GM12878 (cell line): ENCODE measurements at regions not wholly inside any gene's neighbourhood (a gene's known extent, or its start where the extent isn't known, plus 50 kb on each side); places are given as distances from the start of the nearest gene placed in this dataset.

ENCODE experiments used
- ATAC-seq: fragments of 200-7000 bp; cut with Tn5 transposase; 3 replicates; pipeline ENCODE4 v1.9.1; 2020; ENCODE audit warnings: mild to moderate bottlenecking, moderate library complexity
- BruUV-seq: library from RNA; stranded (reverse); fragments of 400-500 nt; replicated peaks from 2 replicates; lab custom pipeline; 2021; lab: Mats Ljungman, UMichigan
- CTCF ChIA-PET: fragments of 300-600 bp; sonication (Branson Sonifier 250); formaldehyde crosslinking; extraction: SDS; loops from one replicate; lab custom pipeline; 2021; ENCODE audit warnings: inconsistent platforms; lab: Yijun Ruan, JAX
- POLR2A ChIA-PET: fragments of 350-600 bp; formaldehyde crosslinking; extraction: SDS; loops from one replicate; lab custom pipeline; 2021; ENCODE audit warnings: inconsistent platforms; lab: Charles Lee
- RAD21 ChIA-PET: fragments of 300-600 bp; sonication (Branson Sonifier 250); formaldehyde crosslinking; loops from one replicate; lab custom pipeline; 2023; ENCODE audit warnings: antibody characterized with exemption; ENCODE audit not compliant: unreplicated experiment; lab: Charles Lee
- SMC1A ChIA-PET: fragments of 300-600 bp; sonication (Branson Sonifier 250); formaldehyde crosslinking; loops from one replicate; lab custom pipeline; 2023; ENCODE audit not compliant: unreplicated experiment, uncharacterized antibody; lab: Charles Lee
- DNase-seq: peaks from one replicate; pipeline ENCODE4 v3.0.0-alpha.2; 2011; ENCODE audit warnings: low read depth, low spot score
- FAIRE-seq: peaks from 3 replicates; lab custom pipeline; 2011; peaks lifted over from hg19 to GRCh38; lab: Jason Lieb, UNC
- H2AFZ ChIP-seq: 2 replicates; pipeline ENCODE4 v1.6.0; 2011; ENCODE audit warnings: low read depth, low read length, control low read depth; ENCODE audit not compliant: control insufficient read depth
- H3K27ac ChIP-seq: 2 replicates; pipeline ENCODE4 v1.5.1; 2011; ENCODE audit warnings: control low read depth; ENCODE audit not compliant: control insufficient read depth, insufficient read depth
- H3K27me3 ChIP-seq, 2 experiments: replicated peaks in 1 of 2; 2 replicates each; pipeline versions ENCODE4 v1.6.0 to v1.6.1; 2011; ENCODE audit warnings: low read length in 1 of 2; ENCODE audit not compliant: control insufficient read depth in 2 of 2, insufficient read depth in 2 of 2
- H3K36me3 ChIP-seq, 2 experiments: 2 replicates each; pipeline ENCODE4 v1.5.1; 2011; ENCODE audit warnings: low read length in 1 of 2; ENCODE audit not compliant: control insufficient read depth in 2 of 2, insufficient read depth in 2 of 2
- H3K4me1 ChIP-seq: 2 replicates; pipeline ENCODE4 v1.6.1; 2011; ENCODE audit warnings: mild to moderate bottlenecking, low read length, moderate library complexity, mixed read lengths; ENCODE audit not compliant: control insufficient read depth, insufficient read depth
- H3K4me2 ChIP-seq: 2 replicates; pipeline ENCODE4 v1.6.0; 2011; ENCODE audit warnings: control low read depth; ENCODE audit not compliant: control insufficient read depth, insufficient read depth
- H3K4me3 ChIP-seq: fragments of 200-600 bp; sonication (generic); 2 replicates; pipeline ENCODE4 v1.5.1; 2016
- H3K79me2 ChIP-seq: 2 replicates; pipeline ENCODE4 v1.6.0; 2011; ENCODE audit warnings: low read length; ENCODE audit not compliant: control insufficient read depth, insufficient read depth
- H3K9ac ChIP-seq: 2 replicates; pipeline ENCODE4 v1.8.0; 2011; ENCODE audit warnings: low read length, control low read depth, mixed read lengths; ENCODE audit not compliant: control insufficient read depth, insufficient read depth
- H3K9me3 ChIP-seq: replicated peaks from 3 replicates; pipeline ENCODE4 v1.5.1; 2011; ENCODE audit warnings: mild to moderate bottlenecking, low read length; ENCODE audit not compliant: control insufficient read depth, insufficient read depth
- H4K20me1 ChIP-seq: 2 replicates; pipeline ENCODE4 v1.6.0; 2011; ENCODE audit not compliant: control insufficient read depth, insufficient read depth
- DPF2 ChIP-seq: fragments of 450-650 bp; IDR thresholded peaks from 2 replicates; pipeline ENCODE4 v1.6.1; 2017; ENCODE audit warnings: mild to moderate bottlenecking
- ETV6 ChIP-seq, 2 experiments: fragments of 450-650 bp in 1 of 2; IDR thresholded peaks in 1 of 2; conservative IDR thresholded peaks in 1 of 2; 2 replicates each; pipeline ENCODE4 v1.6.1; 2014; ENCODE audit warnings: antibody characterized with exemption in 1 of 2, borderline replicate concordance in 1 of 2, low read depth in 1 of 2, mild to moderate bottlenecking in 1 of 2, moderate library complexity in 1 of 2
- IKZF2 ChIP-seq, 2 experiments: fragments of 450-650 bp; IDR thresholded peaks; 2 replicates each; pipeline ENCODE4 v1.6.1; 2017; ENCODE audit warnings: mild to moderate bottlenecking in 2 of 2, moderate library complexity in 2 of 2
- NFYB ChIP-seq: IDR thresholded peaks from 2 replicates; pipeline ENCODE4 v1.6.1; 2011; ENCODE audit warnings: low read depth, mild to moderate bottlenecking, low read length, improper control_type of control experiment, moderate library complexity; ENCODE audit not compliant: insufficient read depth
- NR2C2 ChIP-seq: IDR thresholded peaks from 2 replicates; pipeline ENCODE4 v1.6.1; 2011; ENCODE audit warnings: borderline replicate concordance, low read depth; ENCODE audit not compliant: control insufficient read depth, insufficient read length
- POLR2AphosphoS2 ChIP-seq: IDR thresholded peaks from 2 replicates; pipeline ENCODE4 v1.6.1; 2011; ENCODE audit warnings: low read depth, mild to moderate bottlenecking, low read length, improper control_type of control experiment, moderate library complexity
- POLR2AphosphoS5 ChIP-seq: IDR thresholded peaks from 2 replicates; pipeline ENCODE4 v1.6.1; 2011; ENCODE audit warnings: mild to moderate bottlenecking, low read length, inconsistent platforms
- SPI1 ChIP-seq: IDR thresholded peaks from 2 replicates; pipeline ENCODE4 v1.6.1; 2011; ENCODE audit warnings: low read depth, mild to moderate bottlenecking, low read length, moderate library complexity, borderline replicate concordance; ENCODE audit not compliant: insufficient read depth
- ZNF592 ChIP-seq: fragments of 450-650 bp; IDR thresholded peaks from 2 replicates; pipeline ENCODE4 v1.6.1; 2017; ENCODE audit warnings: mild to moderate bottlenecking, moderate library complexity
- WGBS: methylation state at CpG from one replicate; pipeline ENCODE4 v1.1.6; 2016; ENCODE audit warnings: low lambda C conversion rate; ENCODE audit not compliant: insufficient replicate concordance, insufficient coverage; ENCODE audit errors: missing lambda C conversion rate; 5-methylcytosine and 5-hydroxymethylcytosine counted together
- in situ Hi-C: fragments of 300-500 bp; cut with MboI; formaldehyde crosslinking; loops from 9 replicates; pipeline ENCODE4 v1.14.3; 2018; ENCODE audit warnings: mixed read lengths
- intact Hi-C: fragments of 100-400 bp; cut with micrococcal nuclease; formaldehyde crosslinking; loops from one replicate; pipeline ENCODE4 v1.14.2; 2022; ENCODE audit not compliant: unreplicated experiment

DNA sequence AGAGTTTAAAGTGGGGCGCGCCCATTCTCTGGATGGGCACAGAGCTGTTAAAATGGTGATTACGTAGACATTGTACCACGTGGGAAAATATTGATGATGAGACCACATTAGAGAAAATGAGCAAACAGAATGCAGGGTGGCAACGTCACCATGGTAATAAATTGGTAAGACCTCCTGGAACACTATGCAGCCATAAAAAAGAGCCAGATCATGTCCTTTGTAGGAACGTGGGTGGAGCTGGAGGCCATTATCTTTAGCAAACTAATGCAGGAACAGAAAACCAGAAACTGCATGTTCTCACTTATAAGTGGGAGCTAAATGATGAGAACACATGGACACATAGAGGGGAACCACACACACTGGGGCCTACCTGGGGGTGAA is 53.5 kb upstream of the CLDN14 start:
- Histone ChIP-seq H3K4me3 (no peak overlapping the region), H3K36me3 (no peaks in the 10 kb centered on the region), H3K4me1 (peaks cover 37% of the 10 kb centered on the region), H2AFZ (no peak overlapping the region), H3K9ac (no peak overlapping the region), H3K4me2 (no peak overlapping the region), H3K79me2 (peaks cover 19% of the 10 kb centered on the region), H3K27me3 (no peaks in the 10 kb centered on the region), H4K20me1 (no peaks in the 10 kb centered on the region), H3K9me3 (no peaks in the 10 kb centered on the region; the same call in 2 of the 3 replicates), H3K27ac (peak overlapping the region; percentile 90; the same call in 1 of the 2 replicates)
- intact Hi-C loops = no loop called here
- SMC1A ChIA-PET = interaction anchor here (0.8 to 7.3 kb wide), 4 partner anchors 17 to 104 kb away, joined by 3 to 231 read pairs (median 66); no protein-coding TSS in a partner anchor
- RAD21 ChIA-PET = interaction anchor here (1.2 to 6.6 kb wide), 4 partner anchors 17 to 111 kb away, joined by 3 to 189 read pairs (median 13); no protein-coding TSS in a partner anchor
- CTCF ChIA-PET = interaction anchor here (0.9 to 5.6 kb wide), 5 partner anchors 12 to 28 kb away, joined by 4 to 67 read pairs (median 7); no protein-coding TSS in a partner anchor
- in situ Hi-C loops = no loop called here
- ATAC-seq (no peak), DNase-seq (no peak), FAIRE-seq (no peak)
- TF ChIP-seq NFYB = no peak
- no peak for TF ChIP-seq ETV6 (conservative IDR thresholded peaks at IDR 0.05 in 1 of 2, IDR thresholded peaks at IDR 0.05 in 1 of 2; ENCODE audit: borderline replicate concordance in 1 of 2, low read depth in 1 of 2)
- 81% methylated on average over 6 of the region's 6 CpGs for WGBS
- POLR2A ChIA-PET = interaction anchor here (0.9 to 6.6 kb wide), 3 partner anchors 17 to 28 kb away, joined by 3 to 146 read pairs (median 5); no protein-coding TSS in a partner anchor
- no TSS peak for BruUV-seq

- H3K27me3 ChIP-seq = no peaks in the 10 kb centered on the region
- H3K9ac ChIP-seq = peak overlapping the region; percentile 22; the same call in 1 of the 2 replicates
- intact Hi-C loops = loop anchor here (1.0 kb wide), 2 partner anchors 15 to 21 kb away; no protein-coding TSS in a partner anchor
- no TSS peak for BruUV-seq
- H3K4me2 ChIP-seq = peak overlapping the region; percentile 57
- no peak overlapping the region for H3K4me3 ChIP-seq
- CTCF ChIA-PET = interaction anchor here (0.9 to 5.6 kb wide), 4 partner anchors 17 to 30 kb away, joined by 4 to 67 read pairs (median 33); no protein-coding TSS in a partner anchor
- ATAC-seq (peak; percentile 49), FAIRE-seq (no peak), DNase-seq (no peak)
- 0 out of 4 replicates have a peak, but pooled peaks cover 0 to 2% of the 10 kb centered on the region in 2 experiments for H3K36me3 ChIP-seq
- POLR2A ChIA-PET = interaction anchor here (0.9 to 6.6 kb wide), 5 partner anchors 9 to 29 kb away, joined by 3 to 146 read pairs (median 5); no protein-coding TSS in a partner anchor
- in situ Hi-C loops = no loop called here
- 3% methylated on average over 3 of the region's 3 CpGs for WGBS
- no peaks in the 10 kb centered on the region for H4K20me1 ChIP-seq
- SMC1A ChIA-PET = interaction anchor here (0.7 to 7.3 kb wide), 4 partner anchors 8 to 64 kb away, joined by 3 to 231 read pairs (median 66); no protein-coding TSS in a partner anchor
- H3K79me2 ChIP-seq = peaks cover 30% of the 10 kb centered on the region
- H2AFZ ChIP-seq = no peak overlapping the region
- H3K4me1 ChIP-seq = peaks cover 40% of the 10 kb centered on the region
- RAD21 ChIA-PET = interaction anchor here (0.8 to 6.6 kb wide), 6 partner anchors 18 to 112 kb away, joined by 3 to 189 read pairs (median 9); no protein-coding TSS in a partner anchor
- no peaks in the 10 kb centered on the region; the same call in 2 of the 3 replicates for H3K9me3 ChIP-seq
- peak overlapping the region; percentile 90 for H3K27ac ChIP-seq
- 0 out of 2 replicates have a peak, but pooled peaks have one; percentile 57 for TF ChIP-seq POLR2AphosphoS5
- 0 out of 2 replicates have a peak, but pooled peaks have one; percentile 20 for TF ChIP-seq ZNF592
- TF ChIP-seq DPF2 = 0 out of 2 replicates have a peak, but pooled peaks have one; percentile 8
- TF ChIP-seq SPI1 = peak; percentile 43; the same call in 1 of the 2 replicates
- TF ChIP-seq POLR2AphosphoS2 = no peak
- TF ChIP-seq NR2C2 = no peak
- TF ChIP-seq IKZF2 (IDR thresholded peaks at IDR 0.05) = peak; percentile 56 to 63; a peak in 3 of 4 replicates
Observed at GRCh38 chr21:36534656-36535055, 54.7 kb upstream of the CLDN14 start.
